ENCODE measurements at regions not wholly inside any gene's neighbourhood (a gene's known extent, or its start where the extent isn't known, plus 50 kb on each side); places are given as distances from the start of the nearest gene placed in this dataset.

DNA sequence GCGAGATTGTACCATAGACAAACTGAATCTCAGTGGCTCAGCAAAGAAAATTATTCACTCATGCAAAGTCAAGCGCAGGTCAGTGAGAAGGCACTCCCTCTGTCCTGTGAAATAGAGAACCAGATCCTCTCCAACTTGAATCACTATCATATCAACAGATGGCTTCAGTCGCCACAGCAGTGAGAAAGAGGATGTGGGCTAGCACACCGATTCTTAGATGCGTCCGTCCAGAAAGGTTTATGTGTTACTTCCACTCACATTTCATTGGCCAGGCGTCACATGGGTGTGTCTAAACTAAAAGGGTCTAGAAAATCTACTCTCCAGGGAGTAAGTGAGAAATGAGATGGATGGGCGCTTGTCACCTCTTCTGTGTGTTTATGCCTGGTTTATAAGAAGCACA lies 141.6 kb upstream of the KBTBD8 start:
- no peak for DNase-seq (ENCODE audit: low spot score)
- in situ Hi-C loops (cut with MboI; ENCODE audit: low pct_unique_long_range_greater_than_20kb, low sequenced_read_pairs, unreplicated experiment) = no loop called here
- TF ChIP-seq, protein P1, sequence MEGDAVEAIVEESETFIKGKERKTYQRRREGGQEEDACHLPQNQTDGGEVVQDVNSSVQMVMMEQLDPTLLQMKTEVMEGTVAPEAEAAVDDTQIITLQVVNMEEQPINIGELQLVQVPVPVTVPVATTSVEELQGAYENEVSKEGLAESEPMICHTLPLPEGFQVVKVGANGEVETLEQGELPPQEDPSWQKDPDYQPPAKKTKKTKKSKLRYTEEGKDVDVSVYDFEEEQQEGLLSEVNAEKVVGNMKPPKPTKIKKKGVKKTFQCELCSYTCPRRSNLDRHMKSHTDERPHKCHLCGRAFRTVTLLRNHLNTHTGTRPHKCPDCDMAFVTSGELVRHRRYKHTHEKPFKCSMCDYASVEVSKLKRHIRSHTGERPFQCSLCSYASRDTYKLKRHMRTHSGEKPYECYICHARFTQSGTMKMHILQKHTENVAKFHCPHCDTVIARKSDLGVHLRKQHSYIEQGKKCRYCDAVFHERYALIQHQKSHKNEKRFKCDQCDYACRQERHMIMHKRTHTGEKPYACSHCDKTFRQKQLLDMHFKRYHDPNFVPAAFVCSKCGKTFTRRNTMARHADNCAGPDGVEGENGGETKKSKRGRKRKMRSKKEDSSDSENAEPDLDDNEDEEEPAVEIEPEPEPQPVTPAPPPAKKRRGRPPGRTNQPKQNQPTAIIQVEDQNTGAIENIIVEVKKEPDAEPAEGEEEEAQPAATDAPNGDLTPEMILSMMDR (IDR thresholded peaks at IDR 0.05; ENCODE audit: extremely low read depth, insufficient read depth, missing control alignments) = no peak

DNA sequence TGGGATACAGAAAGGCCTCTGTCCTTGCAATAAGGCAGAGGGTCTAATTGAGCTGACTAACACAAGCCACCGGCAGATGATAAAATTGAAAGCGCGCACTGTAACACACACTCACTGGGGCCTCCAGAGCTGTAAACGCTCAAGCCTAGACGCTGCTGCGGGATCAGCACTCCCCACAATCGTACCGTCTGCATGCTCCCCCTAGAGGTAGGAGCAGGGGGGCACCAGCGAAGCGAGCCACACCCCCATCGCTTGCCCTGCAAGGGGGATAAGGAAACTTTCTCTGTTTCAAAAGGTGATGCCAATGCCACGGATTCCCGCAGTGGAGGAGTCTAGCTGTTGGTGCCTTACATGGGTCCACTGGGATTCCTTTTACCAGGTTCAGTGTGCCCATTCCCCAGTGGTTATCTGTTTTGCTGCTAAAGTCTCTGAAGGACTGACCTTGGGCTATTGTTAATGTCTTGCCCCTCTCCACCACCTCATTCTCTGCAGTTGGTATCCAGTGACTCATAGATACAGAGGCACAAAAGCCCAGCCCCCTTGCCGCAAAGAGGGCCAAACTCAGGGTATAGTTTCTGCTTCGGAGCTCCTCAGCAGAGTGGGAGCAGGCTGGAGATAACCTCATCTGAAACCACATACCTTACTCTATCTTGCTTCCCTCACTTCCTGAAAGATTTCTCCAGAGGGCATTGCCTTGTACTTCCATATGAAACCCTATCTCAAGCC lies 139.3 kb upstream of the KBTBD8 start:
- TF ChIP-seq, protein P1 (IDR thresholded peaks at IDR 0.05; ENCODE audit: extremely low read depth, insufficient read depth, missing control alignments) = no peak
- DNase-seq (ENCODE audit: low spot score) = no peak
- in situ Hi-C loops (cut with MboI; ENCODE audit: low pct_unique_long_range_greater_than_20kb, low sequenced_read_pairs, unreplicated experiment) = no loop called here

DNA sequence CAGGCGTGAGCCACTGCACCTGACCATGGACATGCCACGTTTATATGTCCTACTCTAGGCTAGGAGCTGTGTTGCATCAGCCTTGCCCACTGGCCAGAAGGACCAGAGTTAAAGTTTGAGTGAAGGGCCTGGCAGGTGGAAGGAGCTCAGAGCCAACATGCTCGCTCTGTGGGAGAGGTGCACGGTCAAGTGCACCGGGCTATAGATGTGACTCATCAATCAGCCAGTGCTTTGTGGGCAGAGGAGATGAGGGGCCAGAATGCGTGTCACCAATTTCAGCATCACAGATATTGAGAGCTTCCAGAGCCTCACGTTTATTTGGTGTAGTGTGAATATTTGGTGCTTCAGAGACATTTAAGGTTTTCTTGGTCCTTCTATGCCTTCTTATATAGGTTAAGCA lies 137.3 kb upstream of the KBTBD8 start:
- TF ChIP-seq, protein P1 (IDR thresholded peaks at IDR 0.05; ENCODE audit: extremely low read depth, insufficient read depth, missing control alignments) = no peak
- DNase-seq (ENCODE audit: low spot score) = no peak

DNA sequence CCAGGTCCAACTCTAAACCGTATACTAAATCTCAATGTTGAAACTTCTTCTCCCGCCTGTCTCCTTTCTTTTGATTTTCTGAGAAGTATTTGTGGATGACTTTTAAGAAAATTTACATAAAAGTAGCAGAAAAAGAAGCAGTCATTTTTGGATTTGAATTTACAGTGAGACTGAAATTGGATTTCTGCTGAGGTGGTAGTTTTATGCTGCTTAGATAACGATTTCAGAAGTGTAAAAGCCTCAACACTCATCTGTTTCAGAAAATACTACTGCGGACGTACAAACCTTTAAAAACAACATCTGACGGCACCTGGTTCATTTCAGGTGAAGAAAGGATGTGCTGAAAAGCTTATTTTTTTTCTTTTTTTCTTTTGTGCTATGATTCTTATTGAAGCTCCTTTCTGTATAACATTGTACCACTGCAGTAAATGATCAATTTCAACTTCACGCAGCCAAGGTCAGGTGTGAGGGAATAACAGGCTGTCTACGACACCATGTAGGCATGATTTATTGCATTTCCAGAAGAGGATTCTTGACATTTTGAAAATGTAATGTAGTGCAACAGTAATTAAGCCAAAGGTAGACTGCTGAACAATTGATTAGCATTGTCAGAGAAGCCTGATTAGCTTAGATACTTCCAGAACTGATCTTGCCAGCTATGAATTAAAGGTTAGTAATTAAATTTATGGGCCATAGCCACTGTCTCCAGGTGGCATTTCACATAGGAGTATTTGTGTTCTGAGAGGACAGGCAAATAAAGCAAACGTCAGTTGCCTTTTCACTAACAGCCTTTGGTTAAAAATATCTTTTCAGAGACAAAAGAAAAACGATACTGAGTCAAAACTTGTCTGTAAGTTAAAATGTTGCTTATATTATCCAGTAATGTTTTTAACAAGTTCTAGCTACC lies 134.6 kb upstream of the KBTBD8 start:
- DNase-seq (ENCODE audit: low spot score) = no peak
- TF ChIP-seq, protein P1 (IDR thresholded peaks at IDR 0.05; ENCODE audit: extremely low read depth, insufficient read depth, missing control alignments) = no peak
- in situ Hi-C loops (cut with MboI; ENCODE audit: low pct_unique_long_range_greater_than_20kb, low sequenced_read_pairs, unreplicated experiment) = no loop called here

More for the DNA sequence above, 137.3 kb upstream of the KBTBD8 start:
- in situ Hi-C loops (cut with MboI; ENCODE audit: low pct_unique_long_range_greater_than_20kb, low sequenced_read_pairs, unreplicated experiment) = no loop called here

DNA sequence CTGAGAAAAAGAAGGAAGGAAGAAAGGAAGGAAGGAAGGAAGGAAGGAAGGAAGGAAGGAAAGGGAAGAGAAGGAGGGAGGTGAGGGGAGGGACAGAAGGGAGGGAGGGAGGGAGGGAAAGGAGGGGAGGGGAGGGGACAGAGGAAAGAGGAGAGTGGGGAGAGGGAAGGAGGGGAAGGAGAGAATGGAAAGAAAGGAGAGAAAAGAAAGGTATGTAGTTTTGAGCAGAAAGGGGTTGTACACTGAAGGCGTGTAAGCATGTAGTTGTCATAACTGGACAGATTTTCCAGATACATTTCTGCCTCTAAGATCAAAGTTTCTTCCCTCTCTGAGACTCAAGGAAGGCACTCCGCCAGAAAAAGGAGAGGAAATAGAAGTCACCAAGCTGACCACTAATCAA lies 113.4 kb upstream of the KBTBD8 start:
- TF ChIP-seq, protein P1 (IDR thresholded peaks at IDR 0.05; ENCODE audit: extremely low read depth, insufficient read depth, missing control alignments) = no peak
- in situ Hi-C loops (cut with MboI; ENCODE audit: low pct_unique_long_range_greater_than_20kb, low sequenced_read_pairs, unreplicated experiment) = no loop called here

DNA sequence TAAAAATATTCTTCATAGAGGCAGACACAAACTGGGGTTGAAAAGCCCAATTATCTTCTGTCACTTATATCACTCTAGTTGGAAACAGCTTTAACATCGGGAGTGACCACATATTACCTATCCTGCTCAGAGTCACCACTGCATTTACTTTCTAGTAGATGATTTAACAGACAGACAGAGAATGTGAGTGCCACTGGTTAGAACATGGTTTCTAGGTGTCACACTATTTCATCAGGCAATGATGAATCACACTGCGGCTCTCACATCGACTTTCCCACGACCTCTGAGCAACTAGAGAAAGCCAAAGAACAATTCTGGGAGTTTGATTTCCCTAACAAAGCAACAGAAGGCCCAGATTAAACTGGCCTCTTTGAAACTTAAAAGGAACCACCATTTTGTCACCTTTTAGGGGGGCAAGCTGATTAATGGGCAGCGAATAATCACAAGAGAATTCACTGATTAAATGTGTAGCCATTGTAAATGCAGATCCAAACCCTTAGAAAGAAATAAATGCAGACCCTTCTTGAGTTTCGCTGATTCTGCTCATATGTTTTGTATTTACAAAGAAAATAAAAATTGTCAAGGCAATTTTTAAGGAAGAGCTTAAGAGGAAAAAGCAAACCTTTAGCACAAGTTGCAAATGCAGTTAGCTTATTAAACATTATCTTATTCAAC lies 112.6 kb upstream of the KBTBD8 start:
- in situ Hi-C loops (cut with MboI; ENCODE audit: low pct_unique_long_range_greater_than_20kb, low sequenced_read_pairs, unreplicated experiment) = no loop called here
- TF ChIP-seq, protein P1 (IDR thresholded peaks at IDR 0.05; ENCODE audit: extremely low read depth, insufficient read depth, missing control alignments) = no peak
- no peak for DNase-seq (ENCODE audit: low spot score)

More for the DNA sequence above, 113.4 kb upstream of the KBTBD8 start:
- DNase-seq (ENCODE audit: low spot score) = no peak

Data from GM13977 (cell line).